K562 (cell line): ENCODE measurements at regions not wholly inside any gene's neighbourhood (a gene's known extent, or its start where the extent isn't known, plus 50 kb on each side); places are given as distances from the start of the nearest gene placed in this dataset.
A peak's percentile ranks its signal among the peaks of the same experiment; 100 is the strongest.

Experiments used
- ATAC-seq: fragments of 200-7000 bp; cut with Tn5 transposase; 3 replicates; pipeline ENCODE4 v1.9.1; 2020; ENCODE audit warnings: moderate library complexity
- BruUV-seq: library from RNA; stranded (reverse); fragments of 400-500 nt; replicated peaks from 2 replicates; lab custom pipeline; 2021; lab: Mats Ljungman, UMichigan
- CTCF ChIA-PET: fragments of 300-600 bp; formaldehyde crosslinking; extraction: SDS; loops from one replicate; lab custom pipeline; 2021; ENCODE audit warnings: low intra/inter-chr PET ratio; lab: Yijun Ruan, JAX
- POLR2A ChIA-PET: fragments of 300-600, 350-650 bp; sonication (Branson Sonifier 250); formaldehyde crosslinking; extraction: SDS; loops from one replicate; lab custom pipeline; 2021; ENCODE audit warnings: antibody characterized with exemption, inconsistent platforms; lab: Yijun Ruan, JAX
- DNase-seq, 4 experiments: peaks; one replicate each; pipeline versions ENCODE4 v3.0.0 to v3.0.0-alpha.2; 2011 to 2018; ENCODE audit warnings: low spot score in 3 of 4, mixed read lengths in 3 of 4; ENCODE audit errors: extremely low read depth in 1 of 4
- FAIRE-seq: peaks from 2 replicates; lab custom pipeline; 2011; peaks lifted over from hg19 to GRCh38; lab: Jason Lieb, UNC
- H2AFZ ChIP-seq: 2 replicates; pipeline ENCODE4 v1.6.0; 2011; ENCODE audit warnings: low read depth, low read length, control low read depth, inconsistent platforms
- H3K27ac ChIP-seq: fragments of 200-600 bp; 3 replicates; pipeline ENCODE4 v1.8.0; 2011; ENCODE audit warnings: low read depth, mild to moderate bottlenecking, control low read depth, inconsistent platforms, low read length, moderate library complexity, mixed read lengths; ENCODE audit errors: extremely low read depth
- H3K27me3 ChIP-seq, 2 experiments: fragments of 300-600 bp in 1 of 2; 2 replicates in 1 of 2; 3 replicates in 1 of 2; pipeline versions ENCODE4 v1.6.0 to v1.8.0; 2011; ENCODE audit warnings: inconsistent platforms in 2 of 2, low read length in 2 of 2, mild to moderate bottlenecking in 1 of 2, mixed read lengths in 1 of 2, moderate library complexity in 1 of 2; ENCODE audit not compliant: control insufficient read depth in 2 of 2, insufficient read depth in 2 of 2
- H3K36me3 ChIP-seq: fragments of 300-600 bp; 3 replicates; pipeline ENCODE4 v1.8.0; 2011; ENCODE audit warnings: mild to moderate bottlenecking, low read length, inconsistent platforms; ENCODE audit not compliant: control insufficient read depth, insufficient read depth
- H3K4me1 ChIP-seq, 2 experiments: fragments of 200-600 bp in 1 of 2; replicated peaks in 1 of 2; 2 replicates in 1 of 2; 3 replicates in 1 of 2; pipeline versions ENCODE4 v1.5.1 to v1.8.0; 2011; ENCODE audit warnings: inconsistent platforms in 2 of 2, low read length in 2 of 2, mild to moderate bottlenecking in 1 of 2, mixed read lengths in 1 of 2, moderate library complexity in 1 of 2; ENCODE audit not compliant: control insufficient read depth in 2 of 2, insufficient read depth in 2 of 2
- H3K4me2 ChIP-seq: 2 replicates; pipeline ENCODE4 v1.6.1; 2011; ENCODE audit warnings: low read length, control low read depth, inconsistent platforms, mixed read lengths; ENCODE audit not compliant: insufficient read depth
- H3K4me3 ChIP-seq: fragments of 200-600 bp; sonication (generic), shearing (Covaris generic); 2 replicates; pipeline ENCODE4 v1.5.1; 2016; ENCODE audit warnings: control low read depth, inconsistent platforms
- H3K79me2 ChIP-seq: fragments of 200-600 bp; 3 replicates; pipeline ENCODE4 v1.8.0; 2011; ENCODE audit warnings: low read length, inconsistent platforms; ENCODE audit not compliant: control insufficient read depth, insufficient read depth
- H3K9ac ChIP-seq, 2 experiments: 2 replicates each; pipeline versions ENCODE4 v1.6.0 to v1.6.1; 2011; ENCODE audit warnings: low read depth in 2 of 2, low read length in 2 of 2, control low read depth in 1 of 2, inconsistent platforms in 1 of 2, mild to moderate bottlenecking in 1 of 2, mixed read lengths in 1 of 2; ENCODE audit not compliant: insufficient read depth in 1 of 2
- H3K9me1 ChIP-seq: one replicate; pipeline ENCODE4 v1.6.0; 2011; ENCODE audit warnings: inconsistent platforms, mild to moderate bottlenecking, low read length, moderate library complexity; ENCODE audit not compliant: control insufficient read depth, insufficient read depth
- H3K9me3 ChIP-seq: replicated peaks from 2 replicates; pipeline ENCODE4 v1.5.1; 2011; ENCODE audit warnings: low read depth, low read length, inconsistent platforms; ENCODE audit not compliant: control insufficient read depth, insufficient read depth
- H4K20me1 ChIP-seq: replicated peaks from 2 replicates; pipeline ENCODE4 v1.6.1; 2011; ENCODE audit warnings: low read length, inconsistent platforms, mixed read lengths; ENCODE audit not compliant: control insufficient read depth, insufficient read depth
- CHD1 ChIP-seq: fragments of 200-600 bp; sonication (generic); IDR thresholded peaks from one replicate; pipeline ENCODE4 v1.6.1; 2012; ENCODE audit warnings: mild to moderate bottlenecking, moderate library complexity, low read length, inconsistent platforms
- LARP7 ChIP-seq: fragments of 450-650 bp; IDR thresholded peaks from 2 replicates; pipeline ENCODE4 v1.6.1; 2016
- ZNF263 ChIP-seq: sonication (generic); formaldehyde crosslinking; IDR thresholded peaks from 2 replicates; pipeline ENCODE4 v1.8.0; 2022; ENCODE audit warnings: mild to moderate bottlenecking, missing genetic modification reagents, borderline replicate concordance
- ZNF384 ChIP-seq: IDR thresholded peaks from 2 replicates; pipeline ENCODE4 v1.6.1; 2012; ENCODE audit warnings: low read depth, low read length, improper control_type of control experiment
- ZNF77 ChIP-seq: fragments of 250-450 bp; sonication (Bioruptor Pico); IDR thresholded peaks from 2 replicates; pipeline ENCODE4 v1.5.0; 2020
- WGBS: fragments of 100-300 bp; shearing (Covaris generic); methylation state at CpG from one replicate; pipeline ENCODE4 v1.1.6; 2016; ENCODE audit warnings: low coverage, mixed read lengths; ENCODE audit not compliant: insufficient coverage; ENCODE audit errors: missing lambda C conversion rate; 5-methylcytosine and 5-hydroxymethylcytosine counted together
- in situ Hi-C: fragments of 300-500 bp; cut with MboI; formaldehyde crosslinking; loops from 4 replicates; pipeline ENCODE4 v1.15.0; 2018; ENCODE audit warnings: inconsistent platforms, mixed read lengths
- intact Hi-C: fragments of 100-400 bp; cut with micrococcal nuclease; formaldehyde crosslinking; loops from 2 replicates; pipeline ENCODE4 v1.14.2; 2022
- TF ChIP-seq, protein P1 (sequence below): fragments of 450-650 bp; formaldehyde crosslinking; IDR thresholded peaks from 2 replicates; pipeline ENCODE4 v1.4.0; 2020; ENCODE audit warnings: mild to moderate bottlenecking
- TF ChIP-seq, protein P2 (sequence below), 2 experiments: IDR thresholded peaks in 1 of 2; conservative IDR thresholded peaks in 1 of 2; 2 replicates each; pipeline ENCODE4 v1.6.1; 2016; ENCODE audit warnings: low read depth in 2 of 2, mild to moderate bottlenecking in 1 of 2, missing compliant biosample characterization in 1 of 2, missing genetic modification characterization in 1 of 2, moderate library complexity in 1 of 2
- TF ChIP-seq, protein P3 (sequence below): fragments of 450-650 bp; IDR thresholded peaks from 2 replicates; pipeline ENCODE4 v1.6.1; 2018; ENCODE audit not compliant: partially characterized antibody

DNA sequence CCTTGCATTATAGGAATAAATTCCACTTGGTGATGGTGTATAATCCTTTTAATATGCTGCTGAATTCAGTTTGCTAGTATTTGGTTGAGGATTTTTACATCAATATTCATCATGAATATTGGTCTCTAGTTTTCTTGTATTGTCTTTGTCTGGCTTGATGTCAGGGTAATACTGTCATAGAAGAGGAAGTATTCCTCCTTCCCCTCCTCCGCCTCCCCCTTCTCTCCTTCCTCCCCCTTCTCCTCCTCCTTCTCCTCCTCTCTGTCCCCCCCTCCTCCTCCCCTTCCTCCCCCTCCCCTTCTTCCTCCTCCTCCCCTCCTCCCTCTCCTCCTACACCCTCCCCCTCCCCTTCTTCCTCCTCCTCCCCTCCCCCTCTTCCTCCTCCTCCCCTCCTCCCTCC is 65.8 kb downstream of the RGS12 start:
- H4K20me1 ChIP-seq = peaks cover 5% of the 10 kb centered on the region; the same call in 1 of the 2 replicates
- in situ Hi-C loops (no loop called here), intact Hi-C loops (no loop called here)
- no peaks in the 10 kb centered on the region for H3K9me1 ChIP-seq
- H3K4me1 ChIP-seq = no peaks in the 10 kb centered on the region; a peak in 1 of 5 replicates
- H3K4me3 ChIP-seq = no peak overlapping the region
- no peak overlapping the region for H3K9ac ChIP-seq
- H3K9me3 ChIP-seq = no peaks in the 10 kb centered on the region
- ChIA-PET CTCF (no interaction called here), POLR2A (no interaction called here)
- H3K4me2 ChIP-seq = no peak overlapping the region
- FAIRE-seq (no peak), DNase-seq (no peak), ATAC-seq (no peak)
- H3K27me3 ChIP-seq = peaks cover 0 to 15% of the 10 kb centered on the region in 2 experiments; a peak in 2 of 5 replicates
- H2AFZ ChIP-seq = no peak overlapping the region
- no CpG with 5 or more reads among the region's 1 CpG for WGBS
- H3K36me3 ChIP-seq = no peaks in the 10 kb centered on the region
- no peaks in the 10 kb centered on the region for H3K79me2 ChIP-seq
- BruUV-seq = no TSS peak
- no peak overlapping the region for H3K27ac ChIP-seq
- TF ChIP-seq, protein P1, sequence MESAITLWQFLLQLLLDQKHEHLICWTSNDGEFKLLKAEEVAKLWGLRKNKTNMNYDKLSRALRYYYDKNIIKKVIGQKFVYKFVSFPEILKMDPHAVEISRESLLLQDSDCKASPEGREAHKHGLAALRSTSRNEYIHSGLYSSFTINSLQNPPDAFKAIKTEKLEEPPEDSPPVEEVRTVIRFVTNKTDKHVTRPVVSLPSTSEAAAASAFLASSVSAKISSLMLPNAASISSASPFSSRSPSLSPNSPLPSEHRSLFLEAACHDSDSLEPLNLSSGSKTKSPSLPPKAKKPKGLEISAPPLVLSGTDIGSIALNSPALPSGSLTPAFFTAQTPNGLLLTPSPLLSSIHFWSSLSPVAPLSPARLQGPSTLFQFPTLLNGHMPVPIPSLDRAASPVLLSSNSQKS (CRISPR knock-in tag) = no peak
- peak; percentile 86 for TF ChIP-seq ZNF263
- TF ChIP-seq, all 486 proteins: peak for 1

DNA sequence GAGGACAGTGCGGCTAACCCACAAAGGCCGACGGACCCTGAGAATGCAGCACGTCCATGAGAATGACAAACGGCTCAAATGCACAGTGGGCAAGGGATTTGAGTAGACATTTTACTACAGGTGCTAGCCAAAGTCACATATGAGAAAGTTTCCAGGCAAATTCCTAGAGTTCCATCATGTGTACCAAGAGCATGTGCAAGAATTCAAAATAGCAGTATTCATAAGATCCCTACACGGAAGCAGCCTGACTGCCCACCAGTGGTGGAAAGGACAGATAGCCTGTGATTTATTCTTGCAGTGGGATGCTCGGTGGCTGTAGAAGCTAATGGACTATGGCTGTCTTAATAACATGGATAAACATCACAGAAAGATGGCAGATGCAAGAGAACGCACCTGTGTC is 68.0 kb downstream of the RGS12 start:
- Histone ChIP-seq H3K4me2 (no peak overlapping the region), H3K9ac (no peak overlapping the region), H3K9me3 (no peaks in the 10 kb centered on the region), H3K27me3 (peaks cover 4 to 30% of the 10 kb centered on the region in 2 experiments; a peak in 3 of 5 replicates), H3K9me1 (no peaks in the 10 kb centered on the region), H4K20me1 (peaks cover 5% of the 10 kb centered on the region; the same call in 1 of the 2 replicates), H3K27ac (no peak overlapping the region), H2AFZ (no peak overlapping the region), H3K79me2 (no peaks in the 10 kb centered on the region), H3K4me1 (peaks cover 0 to 10% of the 10 kb centered on the region in 2 experiments; a peak in 2 of 5 replicates), H3K36me3 (no peaks in the 10 kb centered on the region), H3K4me3 (no peak overlapping the region)
- in situ Hi-C loops (no loop called here), intact Hi-C loops (no loop called here)
- no TSS peak for BruUV-seq
- no peak for FAIRE-seq
- ChIA-PET CTCF (no interaction called here), POLR2A (no interaction called here)
- 31% methylated on average over 8 of the region's 8 CpGs for WGBS
- no peak for ATAC-seq
- DNase-seq = no peak
- no peak for TF ChIP-seq CHD1
- TF ChIP-seq, protein P2, sequence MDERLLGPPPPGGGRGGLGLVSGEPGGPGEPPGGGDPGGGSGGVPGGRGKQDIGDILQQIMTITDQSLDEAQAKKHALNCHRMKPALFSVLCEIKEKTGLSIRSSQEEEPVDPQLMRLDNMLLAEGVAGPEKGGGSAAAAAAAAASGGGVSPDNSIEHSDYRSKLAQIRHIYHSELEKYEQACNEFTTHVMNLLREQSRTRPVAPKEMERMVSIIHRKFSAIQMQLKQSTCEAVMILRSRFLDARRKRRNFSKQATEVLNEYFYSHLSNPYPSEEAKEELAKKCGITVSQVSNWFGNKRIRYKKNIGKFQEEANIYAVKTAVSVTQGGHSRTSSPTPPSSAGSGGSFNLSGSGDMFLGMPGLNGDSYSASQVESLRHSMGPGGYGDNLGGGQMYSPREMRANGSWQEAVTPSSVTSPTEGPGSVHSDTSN (CRISPR knock-in tag; IDR thresholded peaks at IDR 0.05; ENCODE audit: low read depth) = no peak
- TF ChIP-seq, protein P2 (tag; conservative IDR thresholded peaks at IDR 0.05; ENCODE audit: low read depth) = no peak
- TF ChIP-seq ZNF77 (CRISPR knock-in tag) = no peak
- TF ChIP-seq, protein P3, sequence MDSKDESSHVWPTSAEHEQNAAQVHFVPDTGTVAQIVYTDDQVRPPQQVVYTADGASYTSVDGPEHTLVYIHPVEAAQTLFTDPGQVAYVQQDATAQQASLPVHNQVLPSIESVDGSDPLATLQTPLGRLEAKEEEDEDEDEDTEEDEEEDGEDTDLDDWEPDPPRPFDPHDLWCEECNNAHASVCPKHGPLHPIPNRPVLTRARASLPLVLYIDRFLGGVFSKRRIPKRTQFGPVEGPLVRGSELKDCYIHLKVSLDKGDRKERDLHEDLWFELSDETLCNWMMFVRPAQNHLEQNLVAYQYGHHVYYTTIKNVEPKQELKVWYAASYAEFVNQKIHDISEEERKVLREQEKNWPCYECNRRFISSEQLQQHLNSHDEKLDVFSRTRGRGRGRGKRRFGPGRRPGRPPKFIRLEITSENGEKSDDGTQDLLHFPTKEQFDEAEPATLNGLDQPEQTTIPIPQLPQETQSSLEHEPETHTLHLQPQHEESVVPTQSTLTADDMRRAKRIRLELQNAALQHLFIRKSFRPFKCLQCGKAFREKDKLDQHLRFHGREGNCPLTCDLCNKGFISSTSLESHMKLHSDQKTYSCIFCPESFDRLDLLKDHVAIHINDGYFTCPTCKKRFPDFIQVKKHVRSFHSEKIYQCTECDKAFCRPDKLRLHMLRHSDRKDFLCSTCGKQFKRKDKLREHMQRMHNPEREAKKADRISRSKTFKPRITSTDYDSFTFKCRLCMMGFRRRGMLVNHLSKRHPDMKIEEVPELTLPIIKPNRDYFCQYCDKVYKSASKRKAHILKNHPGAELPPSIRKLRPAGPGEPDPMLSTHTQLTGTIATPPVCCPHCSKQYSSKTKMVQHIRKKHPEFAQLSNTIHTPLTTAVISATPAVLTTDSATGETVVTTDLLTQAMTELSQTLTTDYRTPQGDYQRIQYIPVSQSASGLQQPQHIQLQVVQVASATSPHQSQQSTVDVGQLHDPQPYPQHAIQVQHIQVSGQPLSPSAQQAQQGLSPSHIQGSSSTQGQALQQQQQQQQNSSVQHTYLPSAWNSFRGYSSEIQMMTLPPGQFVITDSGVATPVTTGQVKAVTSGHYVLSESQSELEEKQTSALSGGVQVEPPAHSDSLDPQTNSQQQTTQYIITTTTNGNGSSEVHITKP = no peak
- TF ChIP-seq ZNF384 = no peak
- TF ChIP-seq LARP7 = no peak
